ENCODE measurements at regions not wholly inside any gene's neighbourhood (a gene's known extent, or its start where the extent isn't known, plus 50 kb on each side); places are given as distances from the start of the nearest gene placed in this dataset.

DNA sequence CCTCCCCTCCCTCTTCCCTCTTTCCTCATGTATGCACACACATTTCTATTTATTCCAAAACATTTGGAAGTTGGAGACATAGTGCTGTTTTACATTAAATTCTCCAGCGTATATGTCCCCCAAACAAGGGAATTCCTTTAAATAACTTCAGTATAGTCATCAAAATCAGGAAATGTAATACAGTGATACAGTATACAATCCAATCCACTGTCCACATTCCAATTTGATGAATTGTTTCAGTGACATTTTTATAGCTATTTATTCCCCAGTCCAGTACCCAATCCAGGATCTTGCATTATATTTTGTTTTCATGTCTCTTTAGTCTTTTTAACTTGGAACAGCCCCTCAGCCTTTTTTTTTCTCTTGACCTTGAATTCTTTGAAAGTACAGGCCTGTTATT is 233.0 kb downstream of the DKK2 start (continued):
- no peak for TF ChIP-seq CHD7 (IDR thresholded peaks at IDR 0.05; ENCODE audit: low read depth, low read length)
- TF ChIP-seq SAFB (IDR thresholded peaks at IDR 0.05; ENCODE audit: borderline replicate concordance, low read depth, low read length) = no peak
- no peak for TF ChIP-seq POLR3G (IDR thresholded peaks at IDR 0.05; ENCODE audit: extremely low read depth, insufficient read length, insufficient replicate concordance)
- TF ChIP-seq THRA (IDR thresholded peaks at IDR 0.05) = no peak
- no peak for TF ChIP-seq SIN3B (IDR thresholded peaks at IDR 0.05; ENCODE audit: low read depth)
- TF ChIP-seq E2F6 (IDR thresholded peaks at IDR 0.05; ENCODE audit: borderline replicate concordance in 1 of 2, extremely low read depth in 1 of 2, insufficient read depth in 1 of 2, insufficient read length in 1 of 2, low read depth in 1 of 2, low read length in 1 of 2, poor library complexity in 1 of 2, severe bottlenecking in 1 of 2) = no peak
- TF ChIP-seq LARP7 (IDR thresholded peaks at IDR 0.05) = no peak
- TF ChIP-seq, protein P1, sequence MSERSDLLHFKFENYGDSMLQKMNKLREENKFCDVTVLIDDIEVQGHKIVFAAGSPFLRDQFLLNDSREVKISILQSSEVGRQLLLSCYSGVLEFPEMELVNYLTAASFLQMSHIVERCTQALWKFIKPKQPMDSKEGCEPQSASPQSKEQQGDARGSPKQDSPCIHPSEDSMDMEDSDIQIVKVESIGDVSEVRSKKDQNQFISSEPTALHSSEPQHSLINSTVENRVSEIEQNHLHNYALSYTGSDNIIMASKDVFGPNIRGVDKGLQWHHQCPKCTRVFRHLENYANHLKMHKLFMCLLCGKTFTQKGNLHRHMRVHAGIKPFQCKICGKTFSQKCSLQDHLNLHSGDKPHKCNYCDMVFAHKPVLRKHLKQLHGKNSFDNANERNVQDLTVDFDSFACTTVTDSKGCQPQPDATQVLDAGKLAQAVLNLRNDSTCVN (CRISPR knock-in tag; IDR thresholded peaks at IDR 0.05) = no peak
- TF ChIP-seq, protein P2, sequence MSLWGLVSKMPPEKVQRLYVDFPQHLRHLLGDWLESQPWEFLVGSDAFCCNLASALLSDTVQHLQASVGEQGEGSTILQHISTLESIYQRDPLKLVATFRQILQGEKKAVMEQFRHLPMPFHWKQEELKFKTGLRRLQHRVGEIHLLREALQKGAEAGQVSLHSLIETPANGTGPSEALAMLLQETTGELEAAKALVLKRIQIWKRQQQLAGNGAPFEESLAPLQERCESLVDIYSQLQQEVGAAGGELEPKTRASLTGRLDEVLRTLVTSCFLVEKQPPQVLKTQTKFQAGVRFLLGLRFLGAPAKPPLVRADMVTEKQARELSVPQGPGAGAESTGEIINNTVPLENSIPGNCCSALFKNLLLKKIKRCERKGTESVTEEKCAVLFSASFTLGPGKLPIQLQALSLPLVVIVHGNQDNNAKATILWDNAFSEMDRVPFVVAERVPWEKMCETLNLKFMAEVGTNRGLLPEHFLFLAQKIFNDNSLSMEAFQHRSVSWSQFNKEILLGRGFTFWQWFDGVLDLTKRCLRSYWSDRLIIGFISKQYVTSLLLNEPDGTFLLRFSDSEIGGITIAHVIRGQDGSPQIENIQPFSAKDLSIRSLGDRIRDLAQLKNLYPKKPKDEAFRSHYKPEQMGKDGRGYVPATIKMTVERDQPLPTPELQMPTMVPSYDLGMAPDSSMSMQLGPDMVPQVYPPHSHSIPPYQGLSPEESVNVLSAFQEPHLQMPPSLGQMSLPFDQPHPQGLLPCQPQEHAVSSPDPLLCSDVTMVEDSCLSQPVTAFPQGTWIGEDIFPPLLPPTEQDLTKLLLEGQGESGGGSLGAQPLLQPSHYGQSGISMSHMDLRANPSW (CRISPR knock-in tag; IDR thresholded peaks at IDR 0.05) = no peak
- TF ChIP-seq PHF21A (IDR thresholded peaks at IDR 0.05; ENCODE audit: borderline replicate concordance, low read depth) = no peak
